ENCODE measurements at regions not wholly inside any gene's neighbourhood (a gene's known extent, or its start where the extent isn't known, plus 50 kb on each side); places are given as distances from the start of the nearest gene placed in this dataset.

DNA sequence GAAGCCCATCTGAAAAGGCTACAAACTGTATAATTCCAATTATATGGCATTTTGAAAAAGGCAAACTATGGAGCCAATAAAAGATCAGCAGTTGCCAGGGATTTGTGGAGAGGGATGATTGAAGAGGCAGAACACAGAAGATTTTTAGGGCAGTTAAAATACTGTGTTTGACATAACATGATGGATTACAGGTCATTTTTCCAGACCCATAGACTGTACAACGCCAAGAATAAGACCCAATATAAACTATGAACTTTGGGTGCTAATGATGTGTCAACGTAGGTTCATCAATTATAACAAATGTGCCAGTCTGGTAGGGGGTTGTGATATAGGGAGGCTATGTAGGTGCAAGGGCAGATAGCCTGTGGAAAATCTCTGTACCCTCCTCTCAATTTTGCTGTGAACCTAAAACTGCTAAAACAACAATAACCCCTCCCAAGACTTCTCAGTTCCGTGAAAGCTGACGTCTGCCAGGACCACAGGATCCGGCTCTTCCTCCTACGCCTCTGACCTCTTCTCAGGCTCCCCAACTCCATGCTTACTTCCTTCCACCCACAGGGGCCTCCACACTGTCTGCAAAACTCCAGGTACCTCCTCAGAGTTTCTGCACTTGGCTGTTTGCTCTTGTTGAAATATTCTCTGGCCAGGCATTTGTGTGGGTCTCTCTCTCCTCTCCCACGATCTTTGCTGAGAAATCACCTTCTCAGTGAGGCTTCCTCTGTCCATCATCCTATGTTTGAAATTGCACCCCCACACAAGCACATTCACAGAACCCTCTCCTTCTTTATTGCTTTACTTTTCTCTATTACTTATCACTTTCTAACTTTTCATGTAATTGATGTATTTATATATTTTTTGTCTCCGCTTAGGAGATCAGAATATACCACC is 131.4 kb downstream of the BBS10 start:
- no peak for DNase-seq

DNA sequence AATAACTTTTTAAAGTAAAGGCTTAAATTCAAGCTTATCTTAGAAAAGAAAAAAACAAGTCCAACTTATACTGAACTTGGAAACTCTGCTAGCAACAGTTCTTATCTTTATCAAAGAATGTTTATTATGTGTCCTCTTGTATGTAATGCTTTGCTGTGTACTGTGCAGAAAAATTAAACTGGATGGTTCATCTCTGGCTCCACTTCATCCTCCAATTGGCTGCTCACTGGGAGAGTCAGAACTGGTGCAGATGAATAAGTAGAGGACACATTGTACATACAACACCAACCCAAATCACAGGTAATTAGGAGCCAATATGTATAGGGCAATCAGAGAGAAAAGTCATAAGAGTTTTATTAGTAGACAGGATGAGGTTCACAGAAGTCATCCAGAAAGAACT is 123.6 kb upstream of the NAP1L1 start:
- no peak for DNase-seq

DNA sequence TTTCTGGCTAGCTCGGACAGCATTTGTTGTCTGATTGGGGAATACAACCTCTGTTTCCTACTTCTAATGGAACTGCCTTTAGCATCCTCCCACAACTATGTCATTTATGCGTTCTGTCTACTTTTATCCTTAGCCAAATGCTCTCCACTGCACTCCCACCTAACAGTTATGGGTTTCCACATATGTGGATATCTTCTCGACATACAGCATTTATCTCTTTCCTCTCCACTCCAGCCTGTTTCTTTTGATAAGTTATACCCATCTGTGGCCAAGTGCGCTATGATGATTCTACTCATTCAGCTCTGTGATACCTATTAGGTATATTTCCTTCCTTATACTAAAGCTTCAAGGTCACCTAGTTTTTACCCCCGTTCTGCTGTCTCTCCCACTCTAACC is 122.2 kb upstream of the NAP1L1 start:
- no peak for DNase-seq

DNA sequence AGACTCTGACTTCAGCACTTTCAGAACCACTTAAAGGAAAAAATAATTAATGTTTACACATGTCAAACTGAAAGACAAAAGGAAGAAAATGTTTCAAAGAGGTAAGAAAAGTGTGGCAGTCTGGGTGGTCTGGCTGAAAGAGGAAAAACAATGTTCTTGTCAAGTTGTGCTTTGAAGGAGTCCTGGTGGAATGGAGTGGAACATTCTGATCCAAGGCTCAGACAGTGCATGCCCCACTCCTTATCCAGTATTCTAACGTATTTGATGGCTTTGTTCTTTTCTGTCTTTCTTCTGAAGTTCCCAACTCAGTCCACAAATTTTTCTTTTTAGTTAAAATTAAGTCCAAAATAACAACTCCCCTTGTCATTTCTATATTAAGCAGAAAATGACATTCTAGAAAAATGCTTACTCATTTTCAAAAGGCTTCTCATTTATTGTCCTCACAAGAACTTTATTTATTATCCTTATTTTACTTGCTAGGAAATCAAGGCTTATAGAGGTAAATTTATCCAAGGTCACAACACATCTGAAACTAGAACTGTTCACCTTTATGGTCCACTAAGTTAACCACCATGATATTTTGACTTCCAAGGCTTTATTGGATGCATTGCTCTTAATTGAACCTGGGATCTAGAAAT is 121.7 kb upstream of the NAP1L1 start:
- no peak for DNase-seq

DNA sequence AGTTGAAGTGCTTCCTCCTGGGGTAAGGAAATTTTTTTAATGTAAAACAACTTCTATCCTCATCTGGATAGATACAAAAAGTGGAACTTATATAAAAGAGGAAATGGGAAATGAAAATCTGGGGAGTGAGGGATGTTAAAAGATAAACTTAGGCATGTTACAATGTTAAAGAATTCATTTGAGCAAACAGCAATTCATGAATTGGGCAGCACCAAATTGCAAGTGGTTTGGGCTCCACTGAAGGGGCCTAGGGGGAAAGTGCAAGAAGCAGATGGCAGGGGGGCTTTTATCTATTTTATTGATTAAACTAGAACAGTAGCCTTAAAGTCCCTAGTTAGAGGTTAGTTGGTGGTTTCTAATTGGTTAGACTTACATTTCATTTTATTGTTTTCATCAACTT is 118.1 kb upstream of the NAP1L1 start:
- no peak for DNase-seq

DNA sequence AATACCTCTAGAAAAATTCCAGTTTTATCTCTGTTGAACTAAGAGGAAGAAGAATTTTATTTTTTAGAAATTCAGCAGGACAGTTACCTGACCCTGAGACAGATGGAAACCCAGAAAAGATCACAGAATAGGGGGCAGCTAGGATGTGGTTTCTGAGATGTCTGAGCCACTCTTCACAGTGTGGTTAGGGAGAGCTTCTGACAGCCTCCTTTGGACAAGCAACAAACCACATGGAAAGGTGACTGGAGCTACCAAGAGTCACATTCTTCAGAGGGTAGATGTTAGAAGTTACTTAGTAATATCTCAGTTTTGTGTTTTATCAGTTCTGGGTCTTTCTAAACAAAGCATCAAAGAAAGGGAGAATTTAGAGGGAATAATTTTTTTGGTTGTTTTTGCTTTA is 117.3 kb upstream of the NAP1L1 start:
- DNase-seq = peak; percentile 5

DNA sequence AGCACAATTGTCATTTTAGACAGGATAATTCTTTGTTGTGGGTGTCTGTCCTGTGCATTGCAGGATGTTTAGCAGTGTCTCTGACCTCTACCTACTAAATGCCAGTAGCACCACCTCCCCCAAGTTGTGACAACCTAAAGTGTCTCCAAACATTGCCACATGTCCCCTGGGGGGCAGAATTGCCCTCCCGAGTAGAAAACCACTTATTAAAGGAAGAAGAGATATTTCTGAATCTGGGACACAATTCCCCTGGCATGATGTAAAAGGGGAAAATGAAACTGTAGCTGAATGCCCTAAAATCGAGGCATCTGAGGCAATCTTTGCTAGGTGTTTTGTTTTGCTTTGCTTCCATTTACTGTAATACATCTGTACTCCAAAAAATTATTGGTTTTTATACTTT is 116.8 kb upstream of the NAP1L1 start:
- peak; percentile 4 for DNase-seq

DNA sequence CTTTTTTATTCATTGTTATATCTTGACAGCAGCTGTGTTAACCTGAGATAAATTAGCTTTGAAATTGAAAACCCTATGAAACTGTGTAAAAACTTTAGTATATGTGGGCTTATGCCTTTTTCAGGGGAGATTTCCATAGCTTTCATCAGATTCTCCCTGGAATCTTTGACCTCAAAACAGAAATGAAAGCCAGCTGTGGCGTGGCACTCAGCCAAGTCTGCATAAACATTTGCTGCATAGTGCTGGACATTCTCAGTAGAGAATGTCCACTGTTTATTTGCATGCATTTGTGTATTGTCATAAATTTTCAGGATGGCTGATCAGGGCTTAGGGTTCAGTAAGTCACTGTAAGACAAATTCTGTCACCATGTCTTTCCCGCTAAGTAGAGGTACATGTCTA is 115.3 kb upstream of the NAP1L1 start:
- peak; percentile 77 for DNase-seq

DNA sequence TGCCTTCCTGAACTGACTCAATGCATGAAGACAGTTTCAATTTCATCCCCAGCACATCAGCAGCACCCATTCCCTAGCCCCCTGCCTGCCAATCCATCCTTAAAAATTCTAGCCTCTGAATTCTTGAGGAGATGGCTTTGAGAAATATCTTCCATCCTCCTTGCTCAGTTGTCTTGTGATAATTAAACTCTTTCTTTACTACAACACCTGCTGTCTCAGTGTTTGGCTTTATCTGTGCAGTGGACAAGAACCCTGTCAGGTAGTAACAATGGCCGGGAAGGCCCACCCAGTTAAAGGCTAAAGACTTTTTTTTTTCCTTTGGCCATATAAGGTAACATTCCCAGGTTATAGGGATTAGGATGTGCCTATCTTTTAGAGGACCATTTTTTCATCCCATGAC is 114.4 kb upstream of the NAP1L1 start:
- DNase-seq = no peak

DNA sequence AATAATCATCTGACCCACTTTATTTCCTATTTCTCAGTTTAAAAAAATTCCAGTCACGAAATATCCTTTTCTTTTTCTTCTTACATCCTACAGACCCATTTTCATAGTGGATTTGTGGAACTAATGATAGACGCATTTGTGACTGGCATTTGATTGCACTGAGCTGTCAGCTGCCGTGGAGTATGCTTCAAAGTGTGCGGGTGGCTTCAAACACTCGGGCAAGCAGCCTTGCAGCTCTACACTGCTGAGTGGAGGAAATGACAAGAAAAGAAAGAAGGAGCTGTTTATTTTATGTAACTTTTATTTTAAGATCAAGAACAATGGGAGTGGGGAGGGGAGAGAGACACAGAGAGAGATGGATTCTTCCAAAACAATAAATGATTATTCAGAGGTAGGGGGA is 112.8 kb upstream of the NAP1L1 start:
- DNase-seq = no peak

DNA sequence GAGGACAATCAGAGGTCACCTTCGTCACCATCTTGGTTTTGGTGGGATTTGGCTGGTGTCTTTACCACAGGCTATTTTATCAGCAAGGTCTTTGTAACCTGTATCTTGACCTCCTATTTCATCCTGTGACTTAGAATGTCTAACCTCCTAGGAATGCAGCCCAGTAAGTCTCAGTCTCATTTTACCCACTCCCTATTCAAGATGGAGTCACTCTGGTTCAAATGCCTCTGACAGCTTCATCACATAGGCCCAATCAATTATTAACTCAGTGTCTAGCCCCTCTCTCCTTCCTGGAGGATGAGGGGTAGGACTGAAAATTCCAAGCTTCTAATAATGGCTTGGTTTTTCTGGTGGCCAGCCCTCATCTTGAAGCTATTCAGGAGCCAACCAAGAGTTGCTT is 111.4 kb upstream of the NAP1L1 start:
- no peak for DNase-seq

DNA sequence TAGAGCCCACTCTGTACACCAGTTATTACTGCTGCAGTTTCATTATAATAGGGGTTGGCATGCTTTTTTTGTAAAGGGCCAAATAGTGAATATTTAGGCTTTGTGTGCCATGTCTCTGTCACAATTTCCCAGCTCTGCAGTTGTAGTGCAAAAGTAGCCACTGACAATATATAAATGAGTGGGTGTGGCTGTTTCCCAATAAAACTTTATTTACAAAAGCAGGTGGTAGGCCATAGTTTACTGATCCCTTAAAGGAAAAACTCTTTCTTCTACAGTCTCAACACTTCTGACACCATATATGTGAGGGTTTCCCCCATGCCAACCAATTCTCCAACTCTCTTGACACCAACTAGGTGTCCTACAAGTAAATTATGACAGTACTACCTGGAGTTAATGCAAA is 110.2 kb upstream of the NAP1L1 start:
- no peak for DNase-seq

DNA sequence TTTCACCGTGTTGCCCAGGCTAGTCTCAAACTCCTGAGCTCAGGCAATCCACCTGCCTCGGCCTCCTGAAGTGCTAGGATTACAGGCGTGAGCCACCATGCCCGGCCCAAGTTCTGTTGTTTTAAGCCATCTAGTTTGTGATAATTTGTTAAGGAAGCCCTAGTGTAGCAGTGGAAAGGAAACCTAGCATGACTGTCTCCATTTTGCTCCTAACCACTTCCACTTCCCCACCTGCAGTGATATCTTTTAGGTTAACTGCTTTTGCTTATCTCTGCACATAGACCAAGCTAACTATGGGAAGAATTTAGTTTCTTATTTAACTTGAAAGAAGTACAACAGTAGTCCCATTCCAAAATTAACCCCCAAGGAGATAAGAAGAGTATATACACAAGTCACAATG is 109.5 kb upstream of the NAP1L1 start:
- no peak for DNase-seq

DNA sequence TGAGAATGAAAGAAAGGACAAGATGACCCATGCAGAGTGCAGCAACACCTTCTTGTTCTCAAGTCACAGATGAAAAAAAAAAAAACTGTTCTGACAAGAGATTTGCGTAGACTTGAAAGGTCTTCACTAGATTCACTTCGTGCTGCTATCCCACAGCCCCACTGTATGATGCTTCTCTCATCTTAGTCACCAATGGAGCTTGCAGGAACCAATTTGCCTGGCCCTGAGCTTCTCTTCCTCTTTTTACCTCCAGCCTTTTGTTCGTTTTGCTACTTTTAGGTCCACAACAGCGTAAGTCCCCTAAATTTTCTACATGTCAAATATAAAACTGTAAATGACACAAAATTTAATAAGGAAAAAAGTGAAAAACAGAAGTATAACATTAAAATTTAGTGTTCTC is 107.9 kb upstream of the NAP1L1 start:
- DNase-seq = no peak

DNA sequence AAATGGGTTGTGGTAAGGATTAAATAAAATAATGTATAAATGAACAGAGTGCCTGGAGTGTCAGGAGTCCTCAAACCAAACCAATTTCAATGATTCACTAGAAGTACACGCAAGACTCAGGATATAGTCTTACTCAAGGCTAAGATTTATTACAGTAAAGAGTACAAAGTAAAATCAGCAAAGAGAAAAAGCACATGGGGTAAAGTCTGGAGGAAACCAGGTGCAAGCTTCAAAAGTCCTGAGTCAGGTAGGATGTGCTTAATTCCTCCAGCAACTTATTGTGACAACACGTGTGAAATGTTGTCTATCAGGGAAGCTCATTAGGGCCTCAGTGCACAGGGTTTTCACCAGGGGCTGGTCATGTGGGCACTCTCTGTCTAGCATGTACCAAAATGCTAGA is 105.8 kb upstream of the NAP1L1 start:
- no peak for DNase-seq

DNA sequence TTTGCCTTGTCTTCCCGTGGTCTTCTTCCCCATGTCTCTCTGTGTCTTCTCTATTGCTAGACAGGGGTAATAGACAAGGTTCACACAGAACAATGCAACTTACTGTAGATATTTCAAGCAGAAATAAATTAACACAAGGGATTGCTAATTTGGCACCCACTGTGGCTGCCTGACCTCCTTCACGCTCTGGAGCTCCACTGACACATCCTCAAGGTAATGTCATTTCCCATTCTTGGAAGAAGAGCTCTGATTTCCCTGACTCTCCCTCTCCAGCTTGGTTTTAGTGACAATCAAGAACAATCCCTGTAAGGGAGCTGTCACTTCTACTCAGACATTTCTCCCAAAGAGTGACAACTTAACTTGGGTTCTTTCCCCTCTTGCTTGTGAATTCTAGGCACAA is 105.4 kb upstream of the NAP1L1 start:
- DNase-seq = no peak

DNA sequence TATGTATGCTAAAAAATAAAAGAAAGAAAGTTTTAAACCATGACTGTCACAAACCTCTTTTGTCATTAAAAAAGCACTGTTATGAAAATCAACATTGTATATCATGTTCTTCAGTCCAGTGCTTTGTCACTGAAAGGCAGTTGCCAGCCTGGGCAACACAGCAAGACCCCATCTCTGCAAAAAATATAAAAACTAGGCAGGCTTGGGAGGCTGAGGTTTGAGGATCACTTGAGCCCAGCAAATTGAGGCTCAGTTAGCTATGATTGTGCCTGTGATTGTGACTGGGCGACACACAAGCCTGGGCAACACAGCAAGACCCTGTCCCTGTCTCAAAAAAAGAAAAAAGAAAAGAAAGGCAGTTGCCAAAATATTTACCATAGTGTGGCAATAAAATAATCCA is 102.7 kb upstream of the NAP1L1 start:
- no peak for DNase-seq

DNA sequence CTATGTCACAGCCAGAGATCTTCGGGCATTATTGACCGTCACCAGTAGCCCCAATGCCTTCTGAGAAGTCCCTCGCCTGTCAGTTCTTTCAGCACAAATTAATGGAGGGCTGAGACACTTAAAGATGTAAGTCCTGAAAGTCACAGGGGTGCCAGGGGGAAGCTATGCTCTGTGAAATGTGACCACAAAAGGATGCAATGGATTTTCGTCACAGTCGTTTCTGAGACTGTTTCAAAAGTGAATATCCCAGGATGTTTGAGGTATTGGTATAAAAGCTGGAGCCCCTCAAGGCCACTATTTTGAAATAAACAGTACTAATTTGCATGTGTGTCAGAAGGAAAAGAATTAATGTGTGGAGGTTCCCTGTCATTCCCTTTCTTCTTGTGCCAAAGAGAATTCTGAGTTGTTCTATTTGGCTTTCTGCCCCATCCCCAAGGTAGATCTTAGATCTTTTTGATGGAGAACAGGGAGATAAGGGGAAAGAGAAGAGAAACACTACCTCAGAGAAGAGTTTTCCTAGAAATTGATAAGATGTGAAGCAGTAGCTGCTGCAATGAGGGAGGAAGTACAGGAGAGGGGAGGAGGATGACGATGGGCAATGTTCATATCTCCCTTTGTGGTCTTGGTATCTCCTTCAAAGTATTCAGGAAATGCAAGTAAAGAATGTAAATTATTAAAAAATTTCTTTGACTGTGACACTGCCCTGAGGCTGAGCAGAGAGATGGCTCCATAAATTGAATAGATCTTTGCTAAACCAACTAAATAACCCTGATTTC is 101.8 kb upstream of the NAP1L1 start:
- DNase-seq = no peak

DNA sequence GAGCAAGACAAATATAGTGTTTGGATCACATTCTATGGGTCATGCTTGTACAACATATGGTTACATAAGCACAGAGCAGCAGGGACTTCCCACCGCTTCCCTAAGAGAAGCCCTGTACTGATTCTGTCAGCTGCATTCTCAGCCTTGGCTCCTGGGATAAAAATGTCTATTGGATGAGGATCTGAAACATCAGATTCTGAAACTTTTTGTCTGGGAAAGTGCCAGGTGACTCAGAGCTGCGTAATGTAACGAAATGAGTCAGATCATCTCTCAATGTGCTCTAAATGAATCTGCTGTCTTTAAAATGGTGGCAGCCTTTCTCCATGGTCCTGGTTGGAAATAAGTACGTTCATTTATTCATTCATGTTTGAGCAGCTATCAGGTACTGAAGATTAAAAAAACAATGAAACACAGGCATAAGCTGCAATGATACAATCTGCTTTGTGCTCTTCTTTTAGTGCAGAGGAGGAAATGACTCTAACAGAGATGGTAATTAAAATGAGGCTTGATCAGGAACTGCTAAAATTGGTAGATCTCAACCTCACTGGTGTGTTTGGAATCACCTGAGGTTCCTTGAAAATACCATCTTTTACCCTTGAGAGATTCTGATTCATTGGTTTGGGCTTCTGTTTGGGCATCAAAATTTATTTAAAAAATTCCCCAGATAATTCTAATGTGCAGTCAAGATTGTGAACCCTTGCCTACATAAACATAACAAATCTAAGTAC is 99.1 kb upstream of the NAP1L1 start:
- DNase-seq = peak; percentile 99

DNA sequence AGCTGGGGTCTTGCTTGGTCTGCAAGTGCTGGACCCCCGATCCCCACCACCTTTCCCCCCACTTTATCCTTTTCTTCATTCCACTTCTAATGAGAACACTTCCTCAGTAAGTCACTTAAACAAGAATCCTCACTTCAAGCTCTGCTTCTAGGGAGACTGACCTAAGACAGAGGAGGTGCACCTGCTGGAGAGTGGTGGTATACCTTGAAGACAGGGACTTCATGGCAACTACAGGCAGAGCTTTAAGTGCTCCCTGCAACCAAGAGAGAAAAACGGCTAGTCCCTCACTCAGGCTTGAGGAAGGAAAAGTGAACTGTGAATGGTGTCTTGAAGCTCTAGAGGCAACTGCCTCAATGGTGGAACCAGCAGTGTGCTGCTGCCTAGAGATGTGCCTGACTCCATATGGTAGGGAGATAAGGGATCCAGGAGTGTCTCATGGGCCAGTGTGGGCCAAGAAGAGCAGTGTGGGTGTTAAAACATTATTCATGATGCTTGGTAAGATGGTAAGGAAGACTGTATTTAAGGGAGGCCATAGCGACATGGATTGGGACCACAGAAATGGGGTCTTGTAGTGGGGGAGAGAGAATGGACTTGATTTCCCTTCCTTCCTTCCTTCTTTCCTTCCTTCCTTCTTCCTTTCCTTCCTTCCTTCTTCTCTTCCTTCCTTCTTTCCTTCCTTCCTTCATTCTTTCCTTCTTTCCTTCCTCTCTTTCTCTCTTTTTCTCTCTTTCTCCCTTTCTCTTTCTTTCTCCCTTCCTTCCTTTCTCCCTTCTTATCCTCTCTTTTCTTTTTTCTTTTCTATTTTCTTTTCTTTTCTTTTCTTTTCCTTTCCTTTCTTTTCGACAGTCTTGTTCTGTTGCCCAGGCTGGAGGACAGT is 96.2 kb upstream of the NAP1L1 start:
- DNase-seq = no peak

DNA sequence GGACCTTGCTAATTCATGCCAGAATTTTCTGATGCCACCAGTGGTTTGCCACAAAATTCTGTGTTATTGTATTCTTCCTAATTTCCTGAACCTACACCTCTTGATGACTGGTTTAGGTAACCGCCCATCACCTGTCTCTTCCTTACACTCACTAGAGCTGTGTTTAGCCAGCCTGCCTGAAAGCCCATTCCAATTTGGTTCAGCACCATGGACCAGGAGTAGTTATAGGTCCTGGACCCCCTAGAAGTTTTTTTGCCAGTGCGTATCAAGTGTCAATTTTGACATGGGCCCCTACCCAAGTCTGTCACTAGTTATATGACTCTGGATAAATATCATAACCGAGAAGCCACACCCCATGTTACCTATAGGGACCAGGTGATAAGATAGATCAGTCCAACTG is 94.0 kb upstream of the NAP1L1 start:
- no peak for DNase-seq

DNA sequence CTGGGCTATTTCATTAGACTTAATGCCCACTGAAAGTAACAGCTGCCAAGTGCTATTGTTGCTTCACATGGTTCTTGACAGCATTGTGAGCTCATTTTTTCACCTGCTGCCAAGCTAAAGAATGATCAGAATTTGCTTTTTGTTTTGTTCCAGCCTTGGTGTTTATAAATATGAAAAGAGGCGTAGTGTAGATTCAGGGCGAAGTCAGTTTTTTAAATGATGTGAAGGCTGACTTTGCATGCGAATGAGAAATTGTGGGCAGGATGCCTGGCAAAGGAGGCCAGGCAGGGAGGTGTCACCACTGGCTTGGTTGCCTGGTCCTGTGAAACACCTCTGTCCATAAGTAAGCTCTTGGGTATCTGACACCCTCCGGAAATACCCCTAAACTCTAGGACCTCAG is 93.3 kb upstream of the NAP1L1 start:
- no peak for DNase-seq
